K562 (cell line): ENCODE measurements at regions not wholly inside any gene's neighbourhood (a gene's known extent, or its start where the extent isn't known, plus 50 kb on each side); places are given as distances from the start of the nearest gene placed in this dataset.

Experiments used
- ATAC-seq: fragments of 200-7000 bp; cut with Tn5 transposase; 3 replicates; pipeline ENCODE4 v1.9.1; 2020; ENCODE audit warnings: moderate library complexity
- BruUV-seq: library from RNA; stranded (reverse); fragments of 400-500 nt; replicated peaks from 2 replicates; lab custom pipeline; 2021; lab: Mats Ljungman, UMichigan
- CTCF ChIA-PET: fragments of 300-600 bp; formaldehyde crosslinking; extraction: SDS; loops from one replicate; lab custom pipeline; 2021; ENCODE audit warnings: low intra/inter-chr PET ratio; lab: Yijun Ruan, JAX
- POLR2A ChIA-PET: fragments of 300-600, 350-650 bp; sonication (Branson Sonifier 250); formaldehyde crosslinking; extraction: SDS; loops from one replicate; lab custom pipeline; 2021; ENCODE audit warnings: antibody characterized with exemption, inconsistent platforms; lab: Yijun Ruan, JAX
- DNase-seq, 4 experiments: peaks; one replicate each; pipeline versions ENCODE4 v3.0.0 to v3.0.0-alpha.2; 2011 to 2018; ENCODE audit warnings: low spot score in 3 of 4, mixed read lengths in 3 of 4; ENCODE audit errors: extremely low read depth in 1 of 4
- FAIRE-seq: peaks from 2 replicates; lab custom pipeline; 2011; peaks lifted over from hg19 to GRCh38; lab: Jason Lieb, UNC
- H2AFZ ChIP-seq: 2 replicates; pipeline ENCODE4 v1.6.0; 2011; ENCODE audit warnings: low read depth, low read length, control low read depth, inconsistent platforms
- H3K27ac ChIP-seq: fragments of 200-600 bp; 3 replicates; pipeline ENCODE4 v1.8.0; 2011; ENCODE audit warnings: low read depth, mild to moderate bottlenecking, control low read depth, inconsistent platforms, low read length, moderate library complexity, mixed read lengths; ENCODE audit errors: extremely low read depth
- H3K27me3 ChIP-seq, 2 experiments: fragments of 300-600 bp in 1 of 2; 2 replicates in 1 of 2; 3 replicates in 1 of 2; pipeline versions ENCODE4 v1.6.0 to v1.8.0; 2011; ENCODE audit warnings: inconsistent platforms in 2 of 2, low read length in 2 of 2, mild to moderate bottlenecking in 1 of 2, mixed read lengths in 1 of 2, moderate library complexity in 1 of 2; ENCODE audit not compliant: control insufficient read depth in 2 of 2, insufficient read depth in 2 of 2
- H3K36me3 ChIP-seq: fragments of 300-600 bp; 3 replicates; pipeline ENCODE4 v1.8.0; 2011; ENCODE audit warnings: mild to moderate bottlenecking, low read length, inconsistent platforms; ENCODE audit not compliant: control insufficient read depth, insufficient read depth
- H3K4me1 ChIP-seq, 2 experiments: fragments of 200-600 bp in 1 of 2; replicated peaks in 1 of 2; 2 replicates in 1 of 2; 3 replicates in 1 of 2; pipeline versions ENCODE4 v1.5.1 to v1.8.0; 2011; ENCODE audit warnings: inconsistent platforms in 2 of 2, low read length in 2 of 2, mild to moderate bottlenecking in 1 of 2, mixed read lengths in 1 of 2, moderate library complexity in 1 of 2; ENCODE audit not compliant: control insufficient read depth in 2 of 2, insufficient read depth in 2 of 2
- H3K4me2 ChIP-seq: 2 replicates; pipeline ENCODE4 v1.6.1; 2011; ENCODE audit warnings: low read length, control low read depth, inconsistent platforms, mixed read lengths; ENCODE audit not compliant: insufficient read depth
- H3K4me3 ChIP-seq: fragments of 200-600 bp; sonication (generic), shearing (Covaris generic); 2 replicates; pipeline ENCODE4 v1.5.1; 2016; ENCODE audit warnings: control low read depth, inconsistent platforms
- H3K79me2 ChIP-seq: fragments of 200-600 bp; 3 replicates; pipeline ENCODE4 v1.8.0; 2011; ENCODE audit warnings: low read length, inconsistent platforms; ENCODE audit not compliant: control insufficient read depth, insufficient read depth
- H3K9ac ChIP-seq, 2 experiments: 2 replicates each; pipeline versions ENCODE4 v1.6.0 to v1.6.1; 2011; ENCODE audit warnings: low read depth in 2 of 2, low read length in 2 of 2, control low read depth in 1 of 2, inconsistent platforms in 1 of 2, mild to moderate bottlenecking in 1 of 2, mixed read lengths in 1 of 2; ENCODE audit not compliant: insufficient read depth in 1 of 2
- H3K9me1 ChIP-seq: one replicate; pipeline ENCODE4 v1.6.0; 2011; ENCODE audit warnings: inconsistent platforms, mild to moderate bottlenecking, low read length, moderate library complexity; ENCODE audit not compliant: control insufficient read depth, insufficient read depth
- H3K9me3 ChIP-seq: replicated peaks from 2 replicates; pipeline ENCODE4 v1.5.1; 2011; ENCODE audit warnings: low read depth, low read length, inconsistent platforms; ENCODE audit not compliant: control insufficient read depth, insufficient read depth
- H4K20me1 ChIP-seq: replicated peaks from 2 replicates; pipeline ENCODE4 v1.6.1; 2011; ENCODE audit warnings: low read length, inconsistent platforms, mixed read lengths; ENCODE audit not compliant: control insufficient read depth, insufficient read depth
- DDX20 ChIP-seq: fragments of 450-650 bp; IDR thresholded peaks from 2 replicates; pipeline ENCODE4 v1.6.1; 2016; ENCODE audit warnings: missing genetic modification characterization, low read depth, mild to moderate bottlenecking, missing compliant biosample characterization, moderate library complexity
- ELF4 ChIP-seq: fragments of 450-650 bp; formaldehyde crosslinking; IDR thresholded peaks from 2 replicates; pipeline ENCODE4 v1.4.0; 2022; ENCODE audit warnings: missing genetic modification characterization
- HNRNPK ChIP-seq: fragments of 200-400 bp; formaldehyde crosslinking; IDR thresholded peaks from one replicate; pipeline ENCODE4 v1.6.1; 2018; ENCODE audit warnings: mild to moderate bottlenecking, low read depth, low read length; ENCODE audit not compliant: poor library complexity, severe bottlenecking
- LCOR ChIP-seq: sonication (generic); formaldehyde crosslinking; IDR thresholded peaks from 2 replicates; pipeline ENCODE4 v1.8.0; 2022; ENCODE audit warnings: mild to moderate bottlenecking, missing genetic modification reagents
- PHB ChIP-seq: fragments of 250-450 bp; sonication (Bioruptor Pico); IDR thresholded peaks from 2 replicates; pipeline ENCODE4 v1.5.0; 2021
- SRSF7 ChIP-seq: fragments of 200-400 bp; formaldehyde crosslinking; optimal IDR thresholded peaks from 2 replicates; pipeline ENCODE3; 2017; ENCODE audit warnings: mild to moderate bottlenecking, low read depth, low read length
- ZBTB1 ChIP-seq: sonication (generic); formaldehyde crosslinking; IDR thresholded peaks from 2 replicates; pipeline ENCODE4 v1.8.1; 2023; ENCODE audit warnings: missing genetic modification reagents, low read depth, mild to moderate bottlenecking, borderline replicate concordance
- ZNF561 ChIP-seq: fragments of 450-650 bp; formaldehyde crosslinking; conservative IDR thresholded peaks from 2 replicates; pipeline ENCODE4 v1.4.0; 2020; ENCODE audit warnings: mild to moderate bottlenecking, moderate library complexity
- WGBS: fragments of 100-300 bp; shearing (Covaris generic); methylation state at CpG from one replicate; pipeline ENCODE4 v1.1.6; 2016; ENCODE audit warnings: low coverage, mixed read lengths; ENCODE audit not compliant: insufficient coverage; ENCODE audit errors: missing lambda C conversion rate; 5-methylcytosine and 5-hydroxymethylcytosine counted together
- in situ Hi-C: fragments of 300-500 bp; cut with MboI; formaldehyde crosslinking; loops from 4 replicates; pipeline ENCODE4 v1.15.0; 2018; ENCODE audit warnings: inconsistent platforms, mixed read lengths
- intact Hi-C: fragments of 100-400 bp; cut with micrococcal nuclease; formaldehyde crosslinking; loops from 2 replicates; pipeline ENCODE4 v1.14.2; 2022
- TF ChIP-seq, protein P1 (sequence below), 2 experiments: fragments of 450-650 bp; formaldehyde crosslinking in 1 of 2; IDR thresholded peaks; 2 replicates each; pipeline versions ENCODE4 v1.4.0 to v1.6.1; 2014 to 2020; ENCODE audit warnings: mild to moderate bottlenecking in 2 of 2, borderline replicate concordance in 1 of 2, low read depth in 1 of 2
- TF ChIP-seq, protein P2 (sequence below): fragments of 250-450 bp; sonication (Bioruptor Pico); IDR thresholded peaks from 2 replicates; pipeline ENCODE4 v1.8.0; 2022; ENCODE audit warnings: moderate library complexity, mild to moderate bottlenecking, inconsistent platforms

DNA sequence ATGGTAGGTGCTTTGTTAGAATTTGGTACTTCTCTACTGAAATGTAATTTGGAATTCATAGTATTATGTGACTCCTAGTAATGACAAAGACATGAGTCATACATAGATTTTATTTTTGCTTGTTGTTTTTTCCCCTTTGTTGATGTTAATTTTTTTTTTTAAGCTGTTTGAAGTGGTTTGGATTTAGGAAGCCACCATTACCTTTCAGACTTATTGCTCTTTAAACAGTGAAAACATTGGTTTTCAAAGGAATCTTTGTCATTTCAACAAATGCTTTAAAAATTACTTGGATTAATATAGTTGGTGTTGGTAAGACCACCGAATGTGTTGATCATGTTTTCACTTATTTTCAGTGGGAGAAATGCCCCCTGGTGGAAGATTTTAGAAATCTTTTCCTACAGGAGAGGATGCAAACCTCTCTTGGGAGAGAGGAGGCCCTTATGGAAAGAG lies 170.1 kb upstream of the PITX1 start:
- H3K4me2 ChIP-seq, result no peak overlapping the region
- H3K27me3 ChIP-seq, result no peaks in the 10 kb centered on the region
- BruUV-seq, result no TSS peak
- ATAC-seq, result peak; percentile 52; the same call in 2 of the 3 replicates
- DNase-seq, result peak in 3 of 4 experiments; percentile 38 to 42 (median 38)
- H3K4me1 ChIP-seq, result peaks cover 0 to 21% of the 10 kb centered on the region in 2 experiments; a peak in 3 of 5 replicates
- no peak overlapping the region for H3K4me3 ChIP-seq
- in situ Hi-C loops, result no loop called here
- H3K9me3 ChIP-seq, result peaks cover 9% of the 10 kb centered on the region
- no peaks in the 10 kb centered on the region for H4K20me1 ChIP-seq
- H3K79me2 ChIP-seq, result no peaks in the 10 kb centered on the region
- CTCF ChIA-PET, result interaction anchor here (0.6 to 1.2 kb wide), 4 partner anchors 185 to 326 kb away, joined by 3 read pairs; no protein-coding TSS in a partner anchor
- no peak for FAIRE-seq
- H3K36me3 ChIP-seq, result no peaks in the 10 kb centered on the region
- no peaks in the 10 kb centered on the region for H3K9me1 ChIP-seq
- no peak overlapping the region for H3K27ac ChIP-seq
- 0% methylated on average over 1 of the region's 1 CpG for WGBS
- H2AFZ ChIP-seq, result no peak overlapping the region
- POLR2A ChIA-PET, result interaction anchor here (1.9 kb wide), 1 partner anchor 9 kb away, joined by 5 read pairs; no protein-coding TSS in a partner anchor
- no peak overlapping the region for H3K9ac ChIP-seq
- intact Hi-C loops, result loop anchor here (5.0 to 10.0 kb wide), 2 partner anchors 221 to 297 kb away; partner anchors contain the start of gene PCBD2
- TF ChIP-seq DDX20 (tag) (no peak), PHB (CRISPR knock-in tag) (no peak), ZNF561 (no peak), ZBTB1 (no peak), HNRNPK (no peak), SRSF7 (no peak), ELF4 (CRISPR knock-in tag) (no peak), LCOR (CRISPR knock-in tag) (no peak)
- TF ChIP-seq, protein P1, sequence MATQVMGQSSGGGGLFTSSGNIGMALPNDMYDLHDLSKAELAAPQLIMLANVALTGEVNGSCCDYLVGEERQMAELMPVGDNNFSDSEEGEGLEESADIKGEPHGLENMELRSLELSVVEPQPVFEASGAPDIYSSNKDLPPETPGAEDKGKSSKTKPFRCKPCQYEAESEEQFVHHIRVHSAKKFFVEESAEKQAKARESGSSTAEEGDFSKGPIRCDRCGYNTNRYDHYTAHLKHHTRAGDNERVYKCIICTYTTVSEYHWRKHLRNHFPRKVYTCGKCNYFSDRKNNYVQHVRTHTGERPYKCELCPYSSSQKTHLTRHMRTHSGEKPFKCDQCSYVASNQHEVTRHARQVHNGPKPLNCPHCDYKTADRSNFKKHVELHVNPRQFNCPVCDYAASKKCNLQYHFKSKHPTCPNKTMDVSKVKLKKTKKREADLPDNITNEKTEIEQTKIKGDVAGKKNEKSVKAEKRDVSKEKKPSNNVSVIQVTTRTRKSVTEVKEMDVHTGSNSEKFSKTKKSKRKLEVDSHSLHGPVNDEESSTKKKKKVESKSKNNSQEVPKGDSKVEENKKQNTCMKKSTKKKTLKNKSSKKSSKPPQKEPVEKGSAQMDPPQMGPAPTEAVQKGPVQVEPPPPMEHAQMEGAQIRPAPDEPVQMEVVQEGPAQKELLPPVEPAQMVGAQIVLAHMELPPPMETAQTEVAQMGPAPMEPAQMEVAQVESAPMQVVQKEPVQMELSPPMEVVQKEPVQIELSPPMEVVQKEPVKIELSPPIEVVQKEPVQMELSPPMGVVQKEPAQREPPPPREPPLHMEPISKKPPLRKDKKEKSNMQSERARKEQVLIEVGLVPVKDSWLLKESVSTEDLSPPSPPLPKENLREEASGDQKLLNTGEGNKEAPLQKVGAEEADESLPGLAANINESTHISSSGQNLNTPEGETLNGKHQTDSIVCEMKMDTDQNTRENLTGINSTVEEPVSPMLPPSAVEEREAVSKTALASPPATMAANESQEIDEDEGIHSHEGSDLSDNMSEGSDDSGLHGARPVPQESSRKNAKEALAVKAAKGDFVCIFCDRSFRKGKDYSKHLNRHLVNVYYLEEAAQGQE (IDR thresholded peaks at IDR 0.05; ENCODE audit: borderline replicate concordance), result no peak; the same call in 1 of the 2 replicates
- TF ChIP-seq, protein P1 (CRISPR knock-in tag; IDR thresholded peaks at IDR 0.05; ENCODE audit: low read depth), result no peak
- TF ChIP-seq, protein P2, sequence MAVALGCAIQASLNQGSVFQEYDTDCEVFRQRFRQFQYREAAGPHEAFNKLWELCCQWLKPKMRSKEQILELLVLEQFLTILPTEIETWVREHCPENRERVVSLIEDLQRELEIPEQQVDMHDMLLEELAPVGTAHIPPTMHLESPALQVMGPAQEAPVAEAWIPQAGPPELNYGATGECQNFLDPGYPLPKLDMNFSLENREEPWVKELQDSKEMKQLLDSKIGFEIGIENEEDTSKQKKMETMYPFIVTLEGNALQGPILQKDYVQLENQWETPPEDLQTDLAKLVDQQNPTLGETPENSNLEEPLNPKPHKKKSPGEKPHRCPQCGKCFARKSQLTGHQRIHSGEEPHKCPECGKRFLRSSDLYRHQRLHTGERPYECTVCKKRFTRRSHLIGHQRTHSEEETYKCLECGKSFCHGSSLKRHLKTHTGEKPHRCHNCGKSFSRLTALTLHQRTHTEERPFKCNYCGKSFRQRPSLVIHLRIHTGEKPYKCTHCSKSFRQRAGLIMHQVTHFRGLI (CRISPR knock-in tag), result no peak
